MG63 (cell line): ENCODE measurements at regions not wholly inside any gene's neighbourhood (a gene's known extent, or its start where the extent isn't known, plus 50 kb on each side); places are given as distances from the start of the nearest gene placed in this dataset.
"Not testable (repeated sequence)": the region's sequence is repeated elsewhere in the genome, so short reads cannot be mapped to it uniquely, and the experiment has no call there.

ENCODE experiments used
- DNase-seq: peaks from one replicate; pipeline ENCODE4 v3.0.0-alpha.2; 2020
- H3K27me3 ChIP-seq: fragments of 250-450 bp; sonication (Bioruptor Pico); 2 replicates; pipeline ENCODE4 v1.5.1; 2020; ENCODE audit warnings: mild to moderate bottlenecking, moderate library complexity
- H3K36me3 ChIP-seq: fragments of 250-450 bp; sonication (Bioruptor Pico); 2 replicates; pipeline ENCODE4 v1.5.1; 2020; ENCODE audit warnings: mild to moderate bottlenecking, moderate library complexity
- H3K4me3 ChIP-seq: fragments of 250-450 bp; sonication (Bioruptor Pico); 2 replicates; pipeline ENCODE4 v1.5.1; 2020; ENCODE audit warnings: mild to moderate bottlenecking, moderate library complexity
- H3K9me3 ChIP-seq: fragments of 250-450 bp; sonication (Bioruptor Pico); 2 replicates; pipeline ENCODE4 v1.5.1; 2020; ENCODE audit warnings: mild to moderate bottlenecking, moderate library complexity

DNA sequence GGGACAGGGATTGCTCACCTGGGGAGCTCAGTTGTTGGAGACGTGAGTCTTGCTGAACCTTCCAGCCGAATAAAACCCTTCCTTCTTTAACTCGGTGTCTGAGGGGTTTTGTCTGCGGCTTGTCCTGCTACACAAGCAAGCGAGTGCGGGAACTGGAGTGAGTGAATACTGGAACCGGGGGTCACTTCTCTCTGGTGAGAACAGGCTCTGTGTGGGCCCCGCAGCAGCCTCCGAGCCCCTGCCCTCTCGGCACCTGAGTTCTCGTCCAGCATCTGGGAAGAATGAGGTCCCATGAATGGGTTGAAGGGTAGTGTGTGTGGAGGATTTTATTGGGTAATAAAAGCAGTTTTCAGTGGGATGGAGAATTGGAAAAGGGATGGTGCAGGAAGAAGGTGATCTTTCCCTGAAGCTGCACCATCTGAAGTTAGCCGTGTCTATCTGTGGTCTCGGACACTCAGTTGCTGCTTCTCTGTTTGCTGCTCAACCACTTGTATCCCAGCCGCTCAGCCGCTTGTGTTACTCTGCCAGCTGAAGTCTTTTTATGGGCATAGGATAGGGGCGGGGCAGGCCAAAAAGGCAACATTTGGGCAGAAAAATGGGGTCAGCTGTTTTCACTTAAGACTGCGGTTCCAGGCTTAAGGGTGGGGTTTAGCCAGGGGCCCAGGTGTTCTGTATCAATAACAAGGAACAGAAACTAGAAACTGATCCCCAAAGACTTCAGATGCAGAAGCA lies 450.6 kb upstream of the CAMK1G start:
- H3K36me3 ChIP-seq, result no peaks in the 10 kb centered on the region
- no peak overlapping the region for H3K4me3 ChIP-seq
- DNase-seq, result no peak
- no peaks in the 10 kb centered on the region for H3K27me3 ChIP-seq
- no peaks in the 10 kb centered on the region for H3K9me3 ChIP-seq

DNA sequence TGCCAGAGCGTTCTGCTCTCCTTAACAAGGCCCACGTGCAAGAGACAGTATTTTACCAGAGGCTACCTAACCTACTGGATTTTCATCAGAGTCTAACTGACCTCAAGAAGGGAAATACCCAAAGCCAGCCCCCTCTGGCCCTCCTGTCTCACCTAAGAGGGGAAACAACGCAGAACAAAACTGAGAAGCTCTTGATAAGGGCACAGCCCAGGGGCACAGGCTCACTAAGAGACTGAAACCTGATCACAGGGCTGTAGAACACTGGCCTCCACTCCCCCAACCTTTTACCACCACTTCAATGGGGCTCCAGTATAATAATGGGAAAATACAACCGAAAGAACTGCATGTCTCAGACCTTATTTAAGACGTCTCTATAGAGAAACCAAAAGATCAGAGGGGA lies 449.5 kb upstream of the CAMK1G start:
- H3K36me3 ChIP-seq, result no peaks in the 10 kb centered on the region
- DNase-seq, result no peak
- H3K9me3 ChIP-seq, result no peaks in the 10 kb centered on the region
- H3K27me3 ChIP-seq, result no peaks in the 10 kb centered on the region
- H3K4me3 ChIP-seq, result no peak overlapping the region

DNA sequence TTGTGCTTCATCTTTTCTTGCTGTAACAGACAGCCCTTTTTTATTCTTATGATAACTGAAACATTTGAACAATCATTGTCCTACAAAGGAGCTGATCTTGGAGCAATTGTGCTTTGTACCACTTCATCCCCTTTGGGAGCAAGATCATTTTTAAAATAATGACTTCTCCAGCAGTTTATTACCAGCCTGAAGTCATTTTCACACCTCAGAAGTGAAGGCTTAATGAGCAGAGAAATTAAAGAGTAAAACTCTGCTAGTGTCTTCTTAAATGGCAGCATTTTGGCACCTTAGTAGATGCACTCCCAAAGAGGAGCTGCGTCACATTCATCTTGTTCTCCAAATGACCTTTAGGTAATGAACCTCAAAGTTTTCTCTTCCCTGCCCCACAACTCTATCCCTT lies 439.6 kb upstream of the CAMK1G start:
- DNase-seq, result no peak
- H3K36me3 ChIP-seq, result no peaks in the 10 kb centered on the region
- H3K9me3 ChIP-seq, result no peaks in the 10 kb centered on the region
- H3K4me3 ChIP-seq, result no peak overlapping the region
- H3K27me3 ChIP-seq, result no peaks in the 10 kb centered on the region

DNA sequence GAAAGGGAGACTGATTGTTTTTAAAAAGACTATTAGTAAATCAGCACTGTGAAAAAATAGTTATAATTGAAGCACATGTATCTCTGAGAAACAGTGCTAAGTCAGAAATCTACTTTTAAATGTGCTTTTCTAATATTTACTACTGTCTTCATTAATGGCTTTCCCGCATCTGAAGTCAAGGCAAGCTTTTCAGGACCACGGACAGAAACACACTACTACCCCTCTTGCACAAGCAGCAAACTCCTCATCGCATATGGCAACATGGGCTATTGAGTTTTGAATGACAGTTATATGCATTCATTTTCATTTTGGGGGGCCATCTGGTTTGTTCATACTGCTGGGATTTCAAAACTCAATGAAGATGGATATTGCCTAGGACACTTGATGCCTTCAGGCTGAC lies 433.4 kb upstream of the CAMK1G start:
- Histone ChIP-seq H3K9me3 (peaks cover 4% of the 10 kb centered on the region; the same call in 1 of the 2 replicates), H3K27me3 (peaks cover 5% of the 10 kb centered on the region; the same call in 1 of the 2 replicates), H3K4me3 (no peak overlapping the region), H3K36me3 (no peaks in the 10 kb centered on the region)
- DNase-seq, result peak; percentile 31

DNA sequence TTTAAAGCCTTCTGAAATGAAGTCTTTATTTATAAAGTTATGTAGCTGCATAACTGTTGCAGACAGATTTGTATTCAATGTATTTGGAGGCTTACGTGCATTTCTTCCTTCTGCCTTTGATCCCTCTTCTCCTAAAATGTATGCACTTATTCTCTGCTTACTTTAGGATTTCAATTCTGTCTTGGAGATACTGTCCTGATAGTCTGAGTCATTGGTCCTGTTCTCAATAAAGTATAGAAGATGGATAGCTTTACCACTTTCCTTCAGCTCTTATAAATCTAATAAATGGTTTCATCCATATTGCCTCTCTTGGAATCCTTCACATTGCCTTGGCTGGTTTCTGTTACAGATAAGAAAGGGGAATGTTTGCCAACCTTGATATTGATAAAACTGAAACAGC lies 430.1 kb upstream of the CAMK1G start:
- H3K9me3 ChIP-seq, result peaks cover 4% of the 10 kb centered on the region; the same call in 1 of the 2 replicates
- H3K4me3 ChIP-seq, result no peak overlapping the region
- no peaks in the 10 kb centered on the region for H3K36me3 ChIP-seq
- no peak for DNase-seq
- peaks cover 5% of the 10 kb centered on the region; the same call in 1 of the 2 replicates for H3K27me3 ChIP-seq

DNA sequence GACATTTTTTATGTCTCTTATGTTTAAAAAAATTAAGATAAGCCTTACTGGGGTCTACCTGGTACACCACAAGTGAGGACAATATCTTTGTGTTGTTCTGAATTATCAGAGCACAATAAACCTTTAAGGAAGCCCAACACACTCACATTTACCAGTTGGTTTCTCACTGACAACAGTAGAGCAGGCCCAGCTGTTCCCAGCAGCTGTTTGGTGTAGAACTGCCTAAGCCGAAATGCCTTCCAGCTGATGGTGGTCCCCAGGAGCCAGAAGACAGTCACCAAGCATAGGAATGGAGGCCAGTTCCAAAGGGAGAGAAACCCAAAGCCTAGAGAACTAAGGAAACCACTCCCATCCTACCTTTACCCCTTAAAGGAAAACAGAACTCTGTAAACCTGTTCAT lies 428.6 kb upstream of the CAMK1G start:
- H3K4me3 ChIP-seq, result no peak overlapping the region
- no peaks in the 10 kb centered on the region for H3K36me3 ChIP-seq
- DNase-seq, result no peak
- peaks cover under 1% of the 10 kb centered on the region; the same call in 1 of the 2 replicates for H3K9me3 ChIP-seq
- H3K27me3 ChIP-seq, result peaks cover 1% of the 10 kb centered on the region; the same call in 1 of the 2 replicates

DNA sequence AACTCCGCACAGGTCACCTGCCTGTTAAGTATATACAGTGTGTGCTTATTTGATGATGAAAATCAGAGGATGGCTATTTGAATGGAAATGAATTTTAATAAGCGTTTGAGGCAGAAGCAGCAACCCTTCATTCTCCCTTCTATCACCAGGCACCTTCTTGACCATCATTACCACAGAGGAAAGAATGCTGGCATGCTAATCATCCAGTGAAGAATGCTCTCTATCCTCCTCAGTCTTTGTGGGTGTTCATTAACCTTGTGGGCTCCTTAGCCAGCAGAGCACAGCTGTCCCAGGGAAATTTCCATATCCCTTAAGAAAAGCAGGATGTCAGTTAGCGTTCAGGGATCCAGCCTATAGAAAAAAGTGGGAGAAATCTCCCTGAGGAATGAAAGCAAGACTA lies 428.0 kb upstream of the CAMK1G start:
- no peak for DNase-seq
- Histone ChIP-seq H3K27me3 (no peaks in the 10 kb centered on the region), H3K4me3 (peak overlapping the region; percentile 35), H3K9me3 (no peaks in the 10 kb centered on the region), H3K36me3 (no peaks in the 10 kb centered on the region)

DNA sequence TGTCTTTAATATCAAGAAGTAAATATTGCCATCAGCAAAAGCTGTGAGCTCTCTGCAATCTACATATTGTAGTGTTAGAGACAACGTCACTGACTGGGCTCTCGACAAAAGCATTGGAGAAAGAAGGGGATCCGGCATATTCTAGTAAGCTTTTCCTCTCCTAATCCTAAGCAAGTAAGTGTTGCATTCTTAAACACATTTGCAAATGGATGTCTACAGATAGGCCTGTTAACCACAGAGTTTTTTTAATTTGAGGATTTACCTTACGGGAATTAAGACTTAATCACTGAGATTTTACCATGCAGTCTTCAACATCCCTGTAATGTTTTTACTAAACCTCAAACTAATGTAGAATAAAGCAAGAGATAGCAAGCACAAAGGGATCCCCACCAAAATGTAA lies 426.5 kb upstream of the CAMK1G start:
- Histone ChIP-seq H3K36me3 (no peaks in the 10 kb centered on the region), H3K4me3 (no peak overlapping the region), H3K9me3 (no peaks in the 10 kb centered on the region), H3K27me3 (no peaks in the 10 kb centered on the region)
- DNase-seq, result no peak

DNA sequence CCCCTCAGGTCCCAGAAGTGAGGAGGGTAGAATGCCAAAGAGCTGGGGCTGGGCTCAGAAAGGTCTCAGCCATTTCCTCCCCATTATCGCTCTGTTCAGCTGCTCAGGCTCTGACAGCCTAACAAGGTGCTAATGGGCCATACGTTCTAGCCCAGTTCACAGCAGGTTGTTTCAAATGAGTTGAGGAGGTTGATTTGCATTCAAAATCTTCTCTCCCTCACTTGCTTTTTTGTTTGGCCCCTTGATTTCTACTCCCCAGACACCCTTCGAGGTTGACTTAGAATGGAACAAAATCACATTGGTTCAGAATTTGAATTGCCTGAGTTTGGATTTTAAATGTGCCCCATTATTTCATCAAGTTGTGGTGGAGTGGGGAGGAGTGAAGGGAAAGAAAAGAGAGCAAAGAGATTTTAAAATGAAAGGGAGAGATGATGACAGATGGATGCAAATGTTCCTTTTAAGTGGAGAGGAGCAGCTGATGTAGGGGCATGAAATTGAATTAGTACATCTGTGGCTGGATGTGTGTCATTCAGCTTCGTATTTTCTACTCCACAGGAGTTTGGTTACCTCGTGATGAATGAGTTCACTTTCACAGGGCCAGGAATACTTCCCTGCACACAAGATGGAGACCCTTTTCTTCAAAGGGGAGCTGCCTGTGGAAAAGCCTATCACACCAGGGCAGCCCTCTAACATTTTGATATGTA lies 425.8 kb upstream of the CAMK1G start:
- no peak for DNase-seq
- no peak overlapping the region for H3K4me3 ChIP-seq
- no peaks in the 10 kb centered on the region for H3K36me3 ChIP-seq
- H3K9me3 ChIP-seq, result no peaks in the 10 kb centered on the region
- H3K27me3 ChIP-seq, result no peaks in the 10 kb centered on the region

DNA sequence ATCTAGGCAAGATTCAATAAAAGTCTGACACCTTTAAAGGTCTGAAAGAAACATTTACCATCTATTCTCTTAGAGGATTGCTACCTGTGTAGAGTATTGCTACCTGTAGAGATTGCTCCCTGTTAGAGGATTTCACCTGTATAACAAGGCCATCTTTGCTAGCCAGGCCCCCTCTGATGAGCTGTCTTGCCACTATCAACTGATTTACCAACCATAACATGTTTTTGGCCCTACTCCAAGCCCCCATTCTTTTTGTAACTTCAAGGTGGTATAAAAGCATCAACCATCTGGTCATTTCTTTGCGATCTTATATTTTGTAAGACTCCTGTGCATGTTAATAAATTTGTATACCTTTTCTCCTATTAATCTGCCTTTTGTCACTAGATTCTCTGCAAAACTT lies 424.7 kb upstream of the CAMK1G start:
- H3K4me3 ChIP-seq, result no peak overlapping the region
- no peaks in the 10 kb centered on the region for H3K36me3 ChIP-seq
- no peaks in the 10 kb centered on the region for H3K27me3 ChIP-seq
- DNase-seq, result no peak
- no peaks in the 10 kb centered on the region for H3K9me3 ChIP-seq

DNA sequence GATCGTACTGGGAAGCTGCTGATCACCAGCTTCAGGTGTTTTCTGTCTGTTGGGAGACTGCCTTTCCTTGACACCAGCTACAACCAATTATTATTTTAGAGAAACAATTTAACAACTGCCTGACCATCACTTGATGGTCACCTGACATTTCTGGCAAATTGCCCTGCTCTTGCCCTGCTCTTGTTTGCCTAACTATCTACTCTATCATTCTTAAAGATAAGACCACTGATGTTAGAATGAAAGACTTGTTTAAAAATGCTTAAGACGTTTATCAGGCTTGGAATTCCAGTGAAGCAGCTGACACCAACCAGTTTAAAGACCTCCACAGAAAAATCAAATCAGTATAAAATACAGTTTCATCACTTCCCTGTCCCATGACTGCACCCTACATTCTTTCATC lies 423.3 kb upstream of the CAMK1G start:
- Histone ChIP-seq H3K4me3 (no peak overlapping the region), H3K36me3 (no peaks in the 10 kb centered on the region), H3K9me3 (no peaks in the 10 kb centered on the region), H3K27me3 (no peaks in the 10 kb centered on the region)
- DNase-seq, result no peak

DNA sequence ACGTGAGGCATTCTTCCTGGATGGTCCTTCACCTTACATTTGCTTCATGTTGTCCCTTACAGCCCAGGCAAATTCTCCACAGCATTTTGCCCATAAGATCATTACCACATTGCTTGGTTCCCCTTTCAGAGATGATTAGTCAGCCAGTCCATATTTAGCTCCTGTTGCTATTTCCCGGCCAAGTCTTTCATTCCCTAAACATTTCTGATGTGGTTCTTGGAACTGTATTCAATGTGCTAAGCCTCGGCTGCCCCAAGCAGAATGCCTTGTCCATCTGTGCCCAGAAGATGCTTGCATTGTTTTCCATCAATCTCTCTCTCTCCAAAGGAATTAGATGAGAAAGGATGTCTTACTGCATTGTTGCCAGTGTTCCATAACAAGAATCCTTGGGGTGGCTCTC lies 420.9 kb upstream of the CAMK1G start:
- peak; percentile 77 for DNase-seq
- H3K27me3 ChIP-seq, result no peaks in the 10 kb centered on the region
- H3K9me3 ChIP-seq, result no peaks in the 10 kb centered on the region
- no peaks in the 10 kb centered on the region for H3K36me3 ChIP-seq
- no peak overlapping the region for H3K4me3 ChIP-seq

DNA sequence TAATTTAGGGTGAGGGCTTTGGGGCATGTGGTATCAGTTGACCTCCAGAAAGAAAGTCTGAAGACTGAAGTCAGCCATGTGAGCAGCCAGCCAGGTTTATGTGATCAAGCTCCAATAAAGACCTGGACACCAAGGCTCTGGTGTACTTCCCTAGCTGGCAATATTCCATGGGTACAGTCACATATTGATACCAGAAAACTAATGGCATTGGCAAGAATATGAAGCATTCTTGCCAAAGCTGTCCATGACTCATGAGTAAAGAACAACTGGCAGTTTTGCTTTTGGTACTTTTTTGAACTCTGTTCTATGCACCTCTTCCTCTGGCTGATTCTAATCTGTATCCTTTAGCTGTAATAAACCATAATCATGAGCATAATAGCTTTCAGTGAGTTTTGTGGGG lies 415.3 kb upstream of the CAMK1G start:
- peak; percentile 76 for DNase-seq
- Histone ChIP-seq H3K36me3 (no peaks in the 10 kb centered on the region), H3K9me3 (no peaks in the 10 kb centered on the region), H3K4me3 (no peak overlapping the region), H3K27me3 (no peaks in the 10 kb centered on the region)

DNA sequence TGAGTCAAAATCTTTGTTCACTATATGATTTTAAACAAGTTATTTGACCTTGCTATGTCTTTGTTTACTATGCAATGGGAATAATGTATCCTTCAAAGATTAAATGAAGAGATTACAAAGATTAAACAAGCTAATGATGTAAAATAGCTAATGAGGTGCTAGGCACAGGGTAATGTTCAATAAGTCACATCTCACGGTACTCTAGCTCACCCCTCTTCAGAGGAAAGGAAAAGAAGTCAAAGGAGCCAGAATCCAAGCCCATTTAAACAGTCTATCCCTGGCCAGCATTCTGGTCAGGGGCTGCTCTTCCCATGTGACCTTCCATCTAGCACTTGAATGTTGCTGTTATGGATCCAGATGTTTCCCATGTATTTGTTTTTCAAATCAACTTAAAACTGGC lies 412.4 kb upstream of the CAMK1G start:
- H3K27me3 ChIP-seq, result no peaks in the 10 kb centered on the region
- peaks cover 7% of the 10 kb centered on the region for H3K9me3 ChIP-seq
- no peak for DNase-seq
- no peaks in the 10 kb centered on the region for H3K36me3 ChIP-seq
- no peak overlapping the region for H3K4me3 ChIP-seq

DNA sequence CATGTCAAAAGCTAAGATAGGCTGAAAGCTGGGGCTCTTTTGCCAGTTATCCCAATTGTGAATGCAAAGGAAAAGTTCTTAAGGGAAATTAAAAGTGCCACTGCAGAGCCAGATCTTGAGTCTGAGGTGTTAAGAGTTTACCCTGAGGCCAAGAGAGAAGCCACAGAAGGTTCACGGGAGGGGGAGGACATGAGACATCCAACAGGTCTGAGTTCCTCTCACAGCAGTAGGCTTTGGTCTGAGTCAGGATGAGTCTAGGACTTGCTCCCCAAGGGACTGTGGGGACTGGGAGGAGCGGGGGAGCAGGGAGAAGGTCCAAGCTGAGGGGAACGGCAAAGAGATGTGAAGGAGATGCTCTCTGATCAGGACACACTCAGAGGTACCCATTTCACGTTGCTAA lies 411.2 kb upstream of the CAMK1G start:
- no peaks in the 10 kb centered on the region for H3K27me3 ChIP-seq
- no peaks in the 10 kb centered on the region for H3K36me3 ChIP-seq
- no peak for DNase-seq
- H3K4me3 ChIP-seq, result no peak overlapping the region
- H3K9me3 ChIP-seq, result peaks cover 7% of the 10 kb centered on the region

DNA sequence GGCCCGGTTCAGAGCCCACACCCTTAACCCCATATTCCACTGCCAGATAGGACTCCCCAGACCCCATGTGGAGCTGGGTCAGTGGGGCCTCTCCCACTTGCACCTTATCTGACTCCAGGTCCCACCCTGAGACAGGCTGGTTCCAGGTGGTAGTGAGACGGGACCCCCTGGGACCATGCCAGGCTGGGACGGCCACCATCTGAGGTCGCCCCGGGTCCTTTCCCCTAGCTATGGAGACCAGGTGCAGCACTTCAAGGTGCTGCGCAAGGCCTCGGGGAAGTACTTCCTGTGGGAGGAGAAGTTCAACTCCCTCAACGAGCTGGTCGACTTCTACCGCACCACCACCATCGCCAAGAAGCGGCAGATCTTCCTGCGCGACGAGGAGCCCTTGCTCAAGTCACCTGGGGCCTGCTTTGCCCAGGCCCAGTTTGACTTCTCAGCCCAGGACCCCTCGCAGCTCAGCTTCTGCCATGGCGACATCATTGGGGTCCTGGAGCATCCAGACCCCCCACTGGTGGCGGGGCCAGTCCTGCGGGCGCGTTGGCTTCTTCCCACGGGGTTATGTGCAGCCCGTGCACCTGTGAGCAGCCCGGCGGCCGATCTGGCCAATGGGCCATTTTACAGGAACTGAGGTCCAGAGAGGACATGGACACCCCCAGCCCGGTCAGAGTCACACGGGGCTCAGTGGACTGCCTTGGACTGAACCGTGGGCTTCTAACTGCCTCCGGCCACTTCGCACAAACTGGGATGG lies 410.5 kb upstream of the CAMK1G start:
- DNase-seq, H3K27me3 ChIP-seq, H3K4me3 ChIP-seq, H3K36me3 ChIP-seq: not testable (repeated sequence)
- peaks cover 14% of the 10 kb centered on the region for H3K9me3 ChIP-seq

DNA sequence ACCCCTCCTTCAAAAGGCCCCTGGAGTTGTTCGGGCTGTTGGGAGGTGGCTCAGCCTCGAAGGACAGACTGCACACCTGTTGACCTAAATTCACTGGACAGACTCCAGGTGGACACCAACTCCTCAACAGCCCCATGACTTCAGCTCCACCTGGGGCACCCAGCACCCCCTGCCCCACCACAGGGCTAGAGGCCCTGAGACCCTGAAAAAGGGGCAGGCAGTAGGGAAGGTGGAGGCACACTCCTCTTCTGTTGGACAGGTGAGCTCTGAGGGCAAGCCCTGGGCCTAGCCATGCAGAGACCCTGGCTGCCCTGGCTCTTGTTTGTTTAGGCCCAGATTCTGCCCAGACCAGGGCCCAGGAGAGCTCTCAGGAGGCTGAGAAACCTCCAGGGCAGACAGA lies 409.7 kb upstream of the CAMK1G start:
- not testable (repeated sequence) for DNase-seq, H3K36me3 ChIP-seq, H3K4me3 ChIP-seq, H3K27me3 ChIP-seq
- H3K9me3 ChIP-seq, result peaks cover 22% of the 10 kb centered on the region
